Activated T-cell treated with anti-CD3 and anti-CD28 coated beads for 48 hours (primary cell): ENCODE measurements at regions not wholly inside any gene's neighbourhood (a gene's known extent, or its start where the extent isn't known, plus 50 kb on each side); places are given as distances from the start of the nearest gene placed in this dataset.
"Not testable (repeated sequence)": the region's sequence is repeated elsewhere in the genome, so short reads cannot be mapped to it uniquely, and the experiment has no call there.

ENCODE experiments used
- DNase-seq: peaks from one replicate; pipeline ENCODE4 v3.0.0-alpha.2; 2020; ENCODE audit warnings: low read depth

GRCh38 chr6:140758169-140758877, 1374.4 kb upstream of the GJE1 start:
- DNase-seq, result no peak

- no peak for DNase-seq
These were observed 1377.8 kb upstream of the CITED2 start for GRCh38 chr6:140752234-140752633.

- no peak for DNase-seq
These were observed 1372.7 kb upstream of the CITED2 start for GRCh38 chr6:140747114-140747513.

GRCh38 chr6:140744659-140745320, 1370.3 kb upstream of the CITED2 start:
- DNase-seq, result no peak

- DNase-seq, result no peak
These were observed 1361.8 kb upstream of the CITED2 start for GRCh38 chr6:140736231-140736630.

DNA sequence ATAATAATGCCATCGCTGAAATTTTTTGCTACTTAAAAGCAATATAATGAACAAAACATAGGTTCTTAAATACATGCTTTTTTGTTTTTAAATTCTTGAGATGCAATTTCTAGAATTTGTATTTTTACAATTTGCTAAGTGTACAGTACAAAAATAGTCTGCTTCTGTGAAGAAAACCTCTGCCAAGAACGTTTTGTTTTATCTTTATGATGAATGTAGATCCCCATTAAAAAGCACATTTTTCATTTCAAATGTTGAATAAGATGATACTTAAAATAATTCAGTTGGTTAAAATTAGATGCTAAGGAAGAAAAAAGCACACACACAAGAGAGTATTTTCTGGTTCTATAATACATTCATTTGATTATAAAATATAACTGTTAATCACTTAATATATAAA, 1358.5 kb upstream of the CITED2 start:
- no peak for DNase-seq

GRCh38 chr6:140732155-140732554, 1357.7 kb upstream of the CITED2 start:
- no peak for DNase-seq

DNA sequence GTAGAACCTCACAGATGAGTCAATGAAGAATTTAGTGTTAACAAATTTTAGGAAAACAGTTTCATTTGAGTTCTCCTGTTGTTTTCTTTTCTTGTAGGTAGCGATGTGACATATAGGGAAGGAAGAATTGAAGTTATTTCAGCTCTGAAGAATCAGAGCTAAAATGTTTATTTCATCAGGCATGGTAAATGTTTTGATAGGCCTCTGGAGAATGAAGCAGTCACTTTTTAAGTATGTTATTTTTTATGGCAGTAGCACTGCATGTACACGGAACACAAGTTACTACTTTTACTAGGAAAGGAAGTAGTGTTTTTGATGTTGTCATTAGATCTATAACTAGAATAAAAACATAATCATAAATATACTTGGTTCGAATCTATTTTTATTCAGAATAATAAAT, 1357.3 kb upstream of the CITED2 start:
- DNase-seq, result no peak

DNA sequence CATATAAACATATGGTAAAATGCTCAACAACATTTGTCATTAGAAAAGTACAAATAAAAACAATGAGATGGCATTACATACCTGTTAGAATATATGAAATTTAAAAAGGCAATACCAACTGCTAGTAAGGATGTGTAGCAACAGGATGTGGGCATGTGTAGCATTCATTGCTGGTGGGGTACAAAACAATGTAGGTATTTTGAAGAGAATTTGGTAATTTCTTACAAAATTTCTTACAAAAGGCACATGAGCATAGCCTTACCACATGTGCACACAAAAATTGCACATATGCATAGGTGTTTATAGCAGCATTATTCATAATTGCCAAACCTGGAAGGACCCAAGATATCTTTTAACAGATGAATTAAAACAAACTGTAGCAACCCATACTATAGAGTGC, 1355.1 kb upstream of the CITED2 start:
- no peak for DNase-seq

DNA sequence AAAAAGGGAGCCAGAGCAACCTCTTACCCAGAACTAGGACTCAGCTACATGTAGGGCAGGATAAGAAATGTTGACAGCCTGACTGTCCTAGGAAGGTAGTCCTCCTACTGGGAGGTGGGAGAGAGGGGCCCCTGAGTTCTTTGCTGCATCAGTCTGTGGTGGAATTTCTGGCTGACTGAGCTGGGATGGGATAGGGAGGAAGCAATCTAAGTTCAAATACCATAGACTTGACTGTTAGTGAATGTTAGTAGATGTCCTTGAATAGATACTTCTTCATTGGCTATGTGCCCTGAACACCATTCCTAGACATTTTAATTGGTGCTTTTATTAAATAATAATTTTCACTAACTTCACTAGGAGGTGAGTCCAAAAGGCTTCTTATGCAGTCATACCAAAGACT, 1343.6 kb upstream of the CITED2 start:
- DNase-seq, result no peak

- no peak for DNase-seq
These were observed 1339.0 kb upstream of the CITED2 start for GRCh38 chr6:140713495-140713894.

GRCh38 chr6:140711019-140711613, 1336.7 kb upstream of the CITED2 start:
- DNase-seq, result no peak

- DNase-seq, result no peak
These were observed 1334.0 kb upstream of the CITED2 start for GRCh38 chr6:140708441-140708840.

DNA sequence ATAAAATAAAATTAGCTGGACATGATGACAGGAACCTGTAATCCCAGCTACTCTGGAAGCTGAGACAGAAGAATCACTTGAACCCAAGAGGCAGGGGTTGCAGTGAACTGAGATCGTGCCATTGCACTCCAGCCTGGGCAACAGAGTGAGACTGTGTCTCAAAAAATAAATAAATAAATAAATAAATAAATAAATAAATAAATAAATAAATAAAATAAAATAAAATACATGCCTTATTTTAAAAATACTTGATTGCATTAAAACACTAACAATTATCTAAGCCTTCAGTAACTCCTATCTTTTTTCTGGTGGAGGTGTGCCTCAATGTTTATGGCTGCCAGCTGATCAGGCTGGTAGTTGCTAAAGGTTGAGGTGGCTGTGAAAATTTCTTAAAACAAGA, 1329.6 kb upstream of the CITED2 start:
- DNase-seq, result not testable (repeated sequence)

GRCh38 chr6:140697585-140697984, 1323.1 kb upstream of the CITED2 start:
- DNase-seq, result no peak

DNA sequence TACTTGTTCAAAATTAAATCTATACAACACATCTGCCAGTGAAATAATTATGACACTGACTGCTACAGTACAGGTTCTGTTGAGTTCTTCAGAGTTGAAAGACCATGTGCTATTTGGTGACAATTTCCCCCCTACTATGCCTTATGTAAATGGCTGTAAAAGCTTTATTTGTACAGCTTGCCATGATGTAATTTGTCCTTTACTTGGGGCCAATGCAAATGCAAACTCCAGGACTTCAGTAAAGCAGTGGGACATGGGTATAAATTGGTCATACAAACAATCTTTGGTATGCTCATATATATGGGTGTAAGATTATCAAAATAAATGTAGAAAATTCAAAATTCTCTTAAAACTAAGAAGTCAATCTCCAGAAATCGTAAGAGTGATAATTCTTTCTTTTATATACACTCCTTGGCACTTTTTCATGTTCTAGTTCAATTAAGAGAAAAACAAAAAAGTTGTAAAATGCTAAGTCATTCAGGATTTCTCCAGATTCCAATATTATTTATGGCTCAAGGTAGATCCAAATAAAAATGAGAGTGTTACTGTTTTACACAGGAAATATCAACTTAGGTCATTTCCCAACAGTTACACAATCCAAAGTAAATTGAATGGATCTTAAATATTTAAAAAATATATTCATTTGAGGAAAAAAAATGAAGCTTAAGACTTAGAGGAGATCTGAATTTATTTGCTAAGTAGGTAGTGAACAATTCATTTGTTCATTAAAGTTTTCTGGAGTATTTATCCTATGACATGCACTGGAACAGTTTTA, 1310.5 kb upstream of the CITED2 start:
- DNase-seq, result no peak

GRCh38 chr6:140677781-140678528, 1303.5 kb upstream of the CITED2 start:
- no peak for DNase-seq

DNA sequence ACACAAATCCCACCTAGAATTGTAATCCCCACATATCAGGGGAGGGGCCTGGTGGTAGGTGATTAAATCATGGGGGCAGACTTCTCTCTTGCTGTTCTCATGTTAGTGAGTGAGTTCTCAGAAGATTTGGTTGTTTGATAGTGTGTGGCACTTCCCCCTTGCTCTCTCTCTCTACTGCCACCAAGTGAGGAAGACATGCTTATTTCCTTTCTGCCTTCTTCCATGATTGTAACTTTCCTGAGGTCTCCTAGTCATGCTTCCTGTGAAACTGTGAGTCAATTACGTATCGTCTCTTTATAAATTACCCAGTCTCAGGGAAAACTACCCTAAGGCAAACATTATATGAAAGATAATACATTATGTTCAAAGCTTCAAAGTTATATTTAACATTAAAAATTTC, 1297.5 kb upstream of the CITED2 start:
- no peak for DNase-seq

- no peak for DNase-seq
These were observed 1295.6 kb upstream of the CITED2 start for GRCh38 chr6:140670021-140670420.

DNA sequence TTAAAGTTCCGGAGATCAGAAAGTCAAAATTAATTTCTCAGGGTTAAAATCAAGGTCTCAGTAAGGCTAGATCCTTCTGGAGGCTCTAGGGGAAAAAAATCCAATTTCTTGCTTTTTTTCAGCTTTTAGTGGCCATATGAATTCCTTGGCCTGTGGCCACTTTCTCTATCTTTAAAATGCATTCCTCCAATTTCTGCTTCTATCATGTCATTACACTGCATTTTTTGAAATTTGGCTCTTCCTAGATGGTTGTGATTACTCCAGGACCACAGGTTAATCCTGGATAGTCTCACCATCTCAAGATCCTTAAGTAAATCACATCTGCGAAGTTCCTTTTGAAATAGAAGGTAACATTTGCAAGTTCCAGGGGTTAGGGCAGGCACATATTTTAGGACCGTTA, 1294.9 kb upstream of the CITED2 start:
- no peak for DNase-seq

DNA sequence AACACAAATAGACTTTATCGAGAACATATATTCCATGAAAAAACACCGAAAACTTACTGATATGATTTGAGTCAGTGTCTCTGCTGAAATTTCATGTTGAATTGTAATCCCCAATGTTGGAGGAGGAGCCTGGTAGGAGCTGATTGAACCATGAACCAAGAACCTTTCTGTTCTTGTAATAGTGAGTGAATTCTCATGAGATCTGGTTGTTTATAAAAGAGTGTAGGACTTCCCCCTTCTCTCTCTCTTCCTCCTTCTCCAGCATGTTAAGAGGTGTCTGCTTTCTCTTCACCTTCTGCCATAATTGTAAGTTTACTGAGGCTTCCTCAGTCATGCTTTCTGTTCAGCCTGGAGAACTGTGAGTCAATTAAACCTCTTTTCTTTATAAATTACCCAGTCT, 1289.3 kb upstream of the CITED2 start:
- no peak for DNase-seq

GRCh38 chr6:140663094-140663493, 1288.6 kb upstream of the CITED2 start:
- DNase-seq, result no peak
